ENCODE measurements at regions not wholly inside any gene's neighbourhood (a gene's known extent, or its start where the extent isn't known, plus 50 kb on each side); places are given as distances from the start of the nearest gene placed in this dataset.

DNA sequence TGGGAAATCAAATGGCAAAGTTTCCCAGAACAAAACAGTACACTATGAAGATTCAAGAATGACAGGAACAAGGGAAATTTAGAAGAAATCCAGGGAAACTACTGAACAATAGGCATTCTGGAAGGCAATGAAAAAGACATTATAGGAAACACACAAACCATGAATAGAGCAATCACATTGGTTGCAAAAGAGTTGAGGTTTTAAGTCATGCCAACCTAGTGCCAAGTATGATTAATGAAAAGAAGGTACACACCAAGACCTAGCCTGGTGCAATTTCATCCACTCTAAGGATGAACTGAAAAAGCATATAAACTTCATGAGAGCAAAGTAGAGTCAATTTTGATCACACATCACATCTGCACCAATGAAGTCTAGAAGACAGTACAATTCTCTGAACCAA lies 326.9 kb downstream of the PDHA2 start:
- Histone ChIP-seq H3K9me3 (ENCODE audit: control insufficient read depth, low read depth, low read length) (peaks cover 4% of the 10 kb centered on the region), H3K27me3 (ENCODE audit: control insufficient read depth, extremely low read depth, insufficient read depth, low read length) (no peaks in the 10 kb centered on the region), H4K20me1 (ENCODE audit: control insufficient read depth, extremely low read depth, insufficient read depth, low read length) (no peaks in the 10 kb centered on the region), H3K4me3 (ENCODE audit: control insufficient read depth in 2 of 3, extremely low read depth in 1 of 3, insufficient read depth in 2 of 3, low read depth in 1 of 3, low read length in 3 of 3) (no peak overlapping the region), H3K79me2 (ENCODE audit: control insufficient read depth, insufficient read depth, low read length) (no peaks in the 10 kb centered on the region), H3K4me2 (ENCODE audit: control insufficient read depth, extremely low read depth, insufficient read depth, low read depth, low read length) (no peak overlapping the region), H2AFZ (ENCODE audit: control insufficient read depth, low read length) (no peak overlapping the region), H3K9me1 (ENCODE audit: control insufficient read depth, extremely low read depth, insufficient read depth, low read length) (no peaks in the 10 kb centered on the region), H3K27ac (ENCODE audit: control insufficient read depth, insufficient read depth, low read length) (no peak overlapping the region), H3K36me3 (ENCODE audit: control insufficient read depth in 2 of 2, extremely low read depth in 1 of 2, insufficient read depth in 2 of 2, low read length in 2 of 2) (no peaks in the 10 kb centered on the region), H3K9ac (ENCODE audit: control insufficient read depth, extremely low read depth, insufficient read depth, low read length) (no peak overlapping the region), H3K4me1 (ENCODE audit: control insufficient read depth, extremely low read depth, insufficient read depth, low read length) (no peaks in the 10 kb centered on the region)
- DNase-seq (ENCODE audit: low read depth, low spot score) (no peak), FAIRE-seq (no peak)
- dilution Hi-C loops (cut with MboI; ENCODE audit: extremely low pct_ligation_motif_present, low sequenced_read_pairs): no loop called here
- TF ChIP-seq, protein P1, sequence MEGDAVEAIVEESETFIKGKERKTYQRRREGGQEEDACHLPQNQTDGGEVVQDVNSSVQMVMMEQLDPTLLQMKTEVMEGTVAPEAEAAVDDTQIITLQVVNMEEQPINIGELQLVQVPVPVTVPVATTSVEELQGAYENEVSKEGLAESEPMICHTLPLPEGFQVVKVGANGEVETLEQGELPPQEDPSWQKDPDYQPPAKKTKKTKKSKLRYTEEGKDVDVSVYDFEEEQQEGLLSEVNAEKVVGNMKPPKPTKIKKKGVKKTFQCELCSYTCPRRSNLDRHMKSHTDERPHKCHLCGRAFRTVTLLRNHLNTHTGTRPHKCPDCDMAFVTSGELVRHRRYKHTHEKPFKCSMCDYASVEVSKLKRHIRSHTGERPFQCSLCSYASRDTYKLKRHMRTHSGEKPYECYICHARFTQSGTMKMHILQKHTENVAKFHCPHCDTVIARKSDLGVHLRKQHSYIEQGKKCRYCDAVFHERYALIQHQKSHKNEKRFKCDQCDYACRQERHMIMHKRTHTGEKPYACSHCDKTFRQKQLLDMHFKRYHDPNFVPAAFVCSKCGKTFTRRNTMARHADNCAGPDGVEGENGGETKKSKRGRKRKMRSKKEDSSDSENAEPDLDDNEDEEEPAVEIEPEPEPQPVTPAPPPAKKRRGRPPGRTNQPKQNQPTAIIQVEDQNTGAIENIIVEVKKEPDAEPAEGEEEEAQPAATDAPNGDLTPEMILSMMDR (optimal IDR thresholded peaks at IDR 0.05 in 1 of 3, IDR thresholded peaks at IDR 0.05 in 1 of 3, conservative IDR thresholded peaks at IDR 0.05 in 1 of 3; ENCODE audit: extremely low read depth in 1 of 3, insufficient read depth in 2 of 3, low read length in 3 of 3): no peak
- no peak for TF ChIP-seq EZH2 (IDR thresholded peaks at IDR 0.05; ENCODE audit: low read length)

DNA sequence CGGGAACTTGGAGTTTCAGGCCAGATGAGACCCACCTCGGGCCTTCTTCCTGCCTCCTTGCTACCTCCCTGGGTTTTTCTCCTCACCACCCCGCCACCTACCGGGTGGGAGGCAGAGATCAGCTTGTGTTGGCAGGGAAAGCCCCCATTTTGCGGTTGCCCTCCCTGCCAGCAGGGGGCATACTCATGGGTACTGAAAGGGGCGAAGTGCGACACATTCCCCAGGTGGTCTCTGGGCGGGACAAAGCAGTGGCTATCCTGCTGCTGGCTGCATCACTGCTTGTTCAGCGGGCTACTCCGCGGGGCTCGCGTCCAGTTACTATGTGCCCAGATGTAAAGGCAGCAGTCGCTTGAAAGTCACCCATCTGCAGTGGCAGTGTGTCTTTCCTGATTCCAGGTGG lies 330.3 kb downstream of the PDHA2 start:
- no peak for TF ChIP-seq EZH2 (IDR thresholded peaks at IDR 0.05; ENCODE audit: low read length)
- TF ChIP-seq, protein P1 (optimal IDR thresholded peaks at IDR 0.05 in 1 of 3, IDR thresholded peaks at IDR 0.05 in 1 of 3, conservative IDR thresholded peaks at IDR 0.05 in 1 of 3; ENCODE audit: extremely low read depth in 1 of 3, insufficient read depth in 2 of 3, low read length in 3 of 3): no peak
- no peaks in the 10 kb centered on the region for H3K36me3 ChIP-seq (ENCODE audit: control insufficient read depth in 2 of 2, extremely low read depth in 1 of 2, insufficient read depth in 2 of 2, low read length in 2 of 2)
- no peaks in the 10 kb centered on the region for H3K27me3 ChIP-seq (ENCODE audit: control insufficient read depth, extremely low read depth, insufficient read depth, low read length)
- H3K27ac ChIP-seq (ENCODE audit: control insufficient read depth, insufficient read depth, low read length): no peak overlapping the region
- H4K20me1 ChIP-seq (ENCODE audit: control insufficient read depth, extremely low read depth, insufficient read depth, low read length): no peaks in the 10 kb centered on the region
- H3K79me2 ChIP-seq (ENCODE audit: control insufficient read depth, insufficient read depth, low read length): no peaks in the 10 kb centered on the region
- no peak for FAIRE-seq
- H3K9me3 ChIP-seq (ENCODE audit: control insufficient read depth, low read depth, low read length): peaks cover 4% of the 10 kb centered on the region
- no peak overlapping the region for H2AFZ ChIP-seq (ENCODE audit: control insufficient read depth, low read length)
- H3K4me2 ChIP-seq (ENCODE audit: control insufficient read depth, extremely low read depth, insufficient read depth, low read depth, low read length): no peak overlapping the region
- H3K4me1 ChIP-seq (ENCODE audit: control insufficient read depth, extremely low read depth, insufficient read depth, low read length): no peaks in the 10 kb centered on the region
- no peak overlapping the region for H3K9ac ChIP-seq (ENCODE audit: control insufficient read depth, extremely low read depth, insufficient read depth, low read length)
- dilution Hi-C loops (cut with MboI; ENCODE audit: extremely low pct_ligation_motif_present, low sequenced_read_pairs): no loop called here
- no peaks in the 10 kb centered on the region for H3K9me1 ChIP-seq (ENCODE audit: control insufficient read depth, extremely low read depth, insufficient read depth, low read length)
- H3K4me3 ChIP-seq (ENCODE audit: control insufficient read depth in 2 of 3, extremely low read depth in 1 of 3, insufficient read depth in 2 of 3, low read depth in 1 of 3, low read length in 3 of 3): no peak overlapping the region
- DNase-seq (ENCODE audit: low read depth, low spot score): no peak

Data from keratinocyte (primary cell).